Stimulated activated naive CD8-positive, alpha-beta T cell treated with anti-CD3 and anti-CD28 coated beads, Interleukin-15, amount 100 ng/mL, for 72 hours (primary cell): ENCODE measurements at regions not wholly inside any gene's neighbourhood (a gene's known extent, or its start where the extent isn't known, plus 50 kb on each side); places are given as distances from the start of the nearest gene placed in this dataset.

ENCODE experiments used
- ATAC-seq: fragments of 150-1000 bp; cut with Tn5 transposase; 2 replicates; pipeline ENCODE4 v1.10.0; 2021; ENCODE audit warnings: mild to moderate bottlenecking, moderate library complexity
- DNase-seq, 2 donors: peaks; one replicate each; pipeline ENCODE4 v3.0.0; 2021 to 2022
- H3K27ac Mint-ChIP-seq, 2 donors: one replicate each; pipeline ENCODE4 v1.8.0; 2022; ENCODE audit warnings: mild to moderate bottlenecking in 2 of 2, mixed read lengths in 2 of 2, moderate library complexity in 2 of 2
- H3K27me3 Mint-ChIP-seq: one replicate; pipeline ENCODE4 v1.8.0; 2022; ENCODE audit warnings: mixed read lengths
- H3K4me1 Mint-ChIP-seq: one replicate; pipeline ENCODE4 v1.8.0; 2022; ENCODE audit warnings: mild to moderate bottlenecking, mixed read lengths
- H3K4me3 Mint-ChIP-seq, 2 donors: one replicate each; pipeline ENCODE4 v1.8.0; 2022; ENCODE audit warnings: mild to moderate bottlenecking in 2 of 2, mixed read lengths in 2 of 2, moderate library complexity in 1 of 2
- H3K9me3 Mint-ChIP-seq, 2 donors: one replicate each; pipeline ENCODE4 v1.8.0; 2022; ENCODE audit warnings: mixed read lengths in 2 of 2

GRCh38 chr19:28934631-28935030 lies 278.3 kb downstream of the UQCRFS1 start:
- H3K4me3 Mint-ChIP-seq = no peak overlapping the region
- H3K4me1 Mint-ChIP-seq = no peaks in the 10 kb centered on the region
- peaks cover 7 to 15% of the 10 kb centered on the region in 2 donors for H3K9me3 Mint-ChIP-seq
- no peak overlapping the region for H3K27ac Mint-ChIP-seq
- DNase-seq = no peak
- no peak for ATAC-seq
- no peaks in the 10 kb centered on the region for H3K27me3 Mint-ChIP-seq

DNA sequence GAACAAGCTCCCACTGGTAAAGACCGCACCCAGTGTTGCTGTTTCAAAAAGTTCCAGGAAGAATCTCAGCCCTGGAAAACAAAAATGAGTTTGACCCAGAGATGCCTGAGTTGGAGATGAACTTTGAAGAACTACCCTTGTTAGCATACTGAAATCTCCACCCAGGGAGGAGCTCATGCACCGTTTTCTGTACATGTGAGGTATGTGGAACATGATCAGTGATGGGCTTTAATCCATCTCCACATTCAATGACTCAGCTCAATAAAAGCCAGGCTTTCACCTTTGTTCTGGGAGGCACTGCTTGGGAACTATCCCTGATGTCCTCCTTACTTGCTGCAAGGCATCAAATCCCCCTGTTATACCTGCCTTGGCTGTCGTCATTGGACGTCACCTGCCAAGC lies 279.9 kb downstream of the UQCRFS1 start:
- no peak for DNase-seq
- ATAC-seq = no peak
- H3K27me3 Mint-ChIP-seq = no peaks in the 10 kb centered on the region

GRCh38 chr19:28932446-28932845 lies 280.5 kb downstream of the UQCRFS1 start:
- no peak for ATAC-seq
- Mint-ChIP-seq H3K4me1 (no peaks in the 10 kb centered on the region), H3K4me3 (no peak overlapping the region), H3K27me3 (no peaks in the 10 kb centered on the region), H3K27ac (no peak overlapping the region), H3K9me3 (peaks cover 7% of the 10 kb centered on the region in 2 donors)
- DNase-seq = no peak

More for the DNA sequence above, 279.9 kb downstream of the UQCRFS1 start:
- Mint-ChIP-seq H3K9me3 (peaks cover 7% of the 10 kb centered on the region in 2 donors), H3K4me3 (no peak overlapping the region), H3K27ac (no peak overlapping the region), H3K4me1 (no peaks in the 10 kb centered on the region)

DNA sequence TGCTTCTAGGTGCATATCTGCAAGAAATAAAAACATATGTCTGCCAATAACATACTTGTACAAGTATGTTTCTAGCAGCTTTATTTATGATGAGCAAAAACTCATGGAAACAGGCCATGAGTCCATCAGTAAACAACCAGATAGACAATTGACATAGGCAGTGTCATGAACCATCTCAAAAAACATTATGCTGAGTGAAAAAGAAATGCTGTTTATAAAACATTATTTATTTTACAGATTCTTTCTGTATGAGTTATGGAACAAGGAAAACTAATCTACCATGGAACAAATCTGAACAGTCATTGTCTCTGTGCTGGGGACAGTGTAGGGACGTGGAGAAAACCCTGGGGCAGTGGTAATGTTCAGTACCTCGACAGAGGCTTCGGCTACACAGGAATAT lies 283.9 kb downstream of the UQCRFS1 start:
- Mint-ChIP-seq H3K9me3 (peaks cover 7% of the 10 kb centered on the region in 2 donors), H3K4me1 (no peaks in the 10 kb centered on the region), H3K27ac (no peak overlapping the region), H3K27me3 (no peaks in the 10 kb centered on the region), H3K4me3 (no peak overlapping the region)
- DNase-seq = no peak
- no peak for ATAC-seq

DNA sequence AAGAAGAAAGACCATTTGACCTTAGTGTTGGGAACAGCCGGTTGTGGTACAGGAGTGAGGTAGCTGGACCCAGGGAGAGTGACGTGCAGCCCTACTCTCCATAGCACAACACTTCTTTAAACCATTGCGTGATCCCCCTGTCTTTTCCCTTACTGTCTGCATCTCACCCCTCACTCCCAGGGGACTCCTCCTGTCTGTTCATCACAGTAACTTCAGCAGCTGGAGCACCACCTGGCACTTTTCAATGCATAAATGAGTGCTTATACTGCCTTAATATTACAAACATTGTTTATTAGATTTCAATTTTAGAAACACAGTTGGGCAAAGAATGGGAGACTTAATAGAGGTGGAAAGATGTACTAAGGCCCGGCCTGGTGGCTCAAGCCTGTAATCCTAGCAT lies 285.5 kb downstream of the UQCRFS1 start:
- Mint-ChIP-seq H3K4me3 (no peak overlapping the region), H3K27ac (no peak overlapping the region), H3K4me1 (no peaks in the 10 kb centered on the region), H3K9me3 (peaks cover 7% of the 10 kb centered on the region in 2 donors), H3K27me3 (peaks cover 5% of the 10 kb centered on the region)
- ATAC-seq = no peak
- no peak for DNase-seq

GRCh38 chr19:28920269-28921066 lies 292.5 kb downstream of the UQCRFS1 start:
- no peak for ATAC-seq
- no peaks in the 10 kb centered on the region for H3K4me1 Mint-ChIP-seq
- peaks cover 20% of the 10 kb centered on the region for H3K27me3 Mint-ChIP-seq
- H3K27ac Mint-ChIP-seq = no peak overlapping the region
- no peak for DNase-seq
- no peaks in the 10 kb centered on the region for H3K9me3 Mint-ChIP-seq
- no peak overlapping the region for H3K4me3 Mint-ChIP-seq

DNA sequence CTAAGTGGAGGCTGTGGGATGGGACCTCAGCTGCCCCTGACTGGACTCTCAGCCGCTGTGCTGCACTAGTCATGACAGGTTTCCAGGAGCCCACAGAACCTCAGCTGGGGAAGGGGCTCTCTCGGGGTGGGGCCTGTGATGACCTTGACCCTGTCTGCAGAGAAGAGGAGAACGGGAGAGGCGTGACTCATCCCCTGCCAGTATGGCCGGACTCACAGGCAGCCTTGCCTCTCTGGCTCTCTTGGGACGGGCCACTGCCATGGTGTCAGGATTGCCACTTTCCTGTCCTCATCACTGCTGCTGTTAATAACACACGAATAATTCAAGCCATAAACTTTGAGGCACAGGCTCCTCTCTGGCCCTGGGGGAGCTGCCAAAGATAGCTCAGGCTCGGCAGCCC lies 295.3 kb downstream of the UQCRFS1 start:
- ATAC-seq = no peak
- DNase-seq = no peak
- Mint-ChIP-seq H3K27me3 (peaks cover 16% of the 10 kb centered on the region), H3K27ac (no peak overlapping the region), H3K9me3 (no peaks in the 10 kb centered on the region), H3K4me1 (no peaks in the 10 kb centered on the region), H3K4me3 (no peak overlapping the region)

- H3K4me1 Mint-ChIP-seq = no peaks in the 10 kb centered on the region
- no peak for DNase-seq
- no peak overlapping the region for H3K27ac Mint-ChIP-seq
- no peak overlapping the region for H3K4me3 Mint-ChIP-seq
- ATAC-seq = no peak
- peaks cover 4 to 8% of the 10 kb centered on the region in 2 donors for H3K9me3 Mint-ChIP-seq
- peaks cover 14% of the 10 kb centered on the region for H3K27me3 Mint-ChIP-seq
Measured at GRCh38 chr19:28915737-28916460, 297.1 kb downstream of the UQCRFS1 start.

DNA sequence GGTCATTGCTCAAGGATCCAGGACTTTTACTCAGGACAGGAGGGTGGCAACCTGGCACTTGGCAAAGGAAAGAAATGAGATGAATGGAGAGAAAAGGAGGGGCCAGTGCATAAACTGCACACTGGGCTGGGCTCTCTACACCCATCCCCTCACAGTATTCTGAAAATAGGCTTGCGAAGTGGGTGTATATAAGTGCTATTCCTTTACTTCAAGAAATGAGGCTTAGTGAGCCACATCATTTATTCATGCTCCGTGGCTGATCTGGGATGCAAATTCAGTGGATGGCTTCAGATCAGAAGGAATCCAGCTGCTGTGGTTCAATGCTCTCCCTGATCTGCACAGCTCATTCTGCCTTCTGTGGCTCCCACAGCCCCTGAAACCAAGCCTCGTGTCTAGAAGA lies 297.7 kb downstream of the UQCRFS1 start:
- ATAC-seq (no peak), DNase-seq (no peak)
- H3K27me3 Mint-ChIP-seq = peaks cover 10% of the 10 kb centered on the region
- no peak overlapping the region for H3K4me3 Mint-ChIP-seq
- peaks cover 4 to 8% of the 10 kb centered on the region in 2 donors for H3K9me3 Mint-ChIP-seq
- no peaks in the 10 kb centered on the region for H3K4me1 Mint-ChIP-seq
- H3K27ac Mint-ChIP-seq = no peak overlapping the region

GRCh38 chr19:28914173-28914572 lies 298.8 kb downstream of the UQCRFS1 start:
- Mint-ChIP-seq H3K27me3 (peaks cover 13% of the 10 kb centered on the region), H3K4me3 (no peak overlapping the region), H3K27ac (no peak overlapping the region), H3K9me3 (peaks cover 4 to 8% of the 10 kb centered on the region in 2 donors), H3K4me1 (no peaks in the 10 kb centered on the region)
- DNase-seq (no peak), ATAC-seq (no peak)

DNA sequence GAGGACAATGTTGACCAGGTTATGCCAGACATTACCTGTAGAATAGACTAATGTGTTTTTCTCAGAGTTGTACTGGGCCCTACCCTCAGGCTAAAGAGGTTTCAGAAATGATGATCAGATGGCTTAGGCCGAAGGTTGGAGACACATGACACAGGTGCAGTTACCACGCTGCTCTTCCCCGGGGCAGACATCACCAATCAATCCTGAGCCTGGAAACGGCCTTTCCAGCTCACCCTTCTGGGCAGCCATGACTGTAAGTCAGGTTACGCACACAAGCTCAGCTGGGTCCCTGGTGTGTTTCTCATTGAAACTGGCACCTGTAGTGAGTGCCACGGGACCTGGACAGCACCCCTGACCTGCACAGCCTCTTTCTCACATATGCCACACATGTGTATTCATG lies 299.3 kb downstream of the UQCRFS1 start:
- DNase-seq = no peak
- Mint-ChIP-seq H3K9me3 (peaks cover 4 to 8% of the 10 kb centered on the region in 2 donors), H3K27ac (no peak overlapping the region), H3K27me3 (peaks cover 15% of the 10 kb centered on the region), H3K4me3 (no peak overlapping the region), H3K4me1 (no peaks in the 10 kb centered on the region)
- no peak for ATAC-seq

GRCh38 chr19:28908941-28909340 lies 304.0 kb downstream of the UQCRFS1 start:
- Mint-ChIP-seq H3K4me3 (no peak overlapping the region), H3K9me3 (peaks cover 4 to 8% of the 10 kb centered on the region in 2 donors), H3K27me3 (peaks cover 15% of the 10 kb centered on the region), H3K27ac (no peak overlapping the region), H3K4me1 (no peaks in the 10 kb centered on the region)
- DNase-seq (no peak), ATAC-seq (no peak)

DNA sequence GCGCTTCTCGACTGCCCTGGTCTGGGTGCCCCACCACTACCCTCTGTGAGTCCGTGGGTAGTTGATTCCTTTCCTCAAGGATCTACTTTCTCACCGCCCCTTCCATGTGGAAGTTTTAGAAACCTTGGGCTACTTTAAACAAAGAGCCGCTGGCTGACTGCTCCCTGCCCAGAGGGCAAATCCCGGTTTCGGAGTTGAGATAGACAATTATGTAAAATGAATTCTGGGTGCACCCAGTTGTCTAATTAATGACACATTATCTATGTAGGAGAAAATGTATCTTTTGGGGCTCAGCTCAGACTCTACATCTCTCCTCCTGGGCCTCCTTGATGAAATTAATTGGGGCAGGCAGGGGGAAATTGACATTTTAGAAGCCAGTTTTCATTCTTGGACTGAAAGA lies 305.4 kb downstream of the UQCRFS1 start:
- no peaks in the 10 kb centered on the region for H3K4me1 Mint-ChIP-seq
- peaks cover 15% of the 10 kb centered on the region for H3K27me3 Mint-ChIP-seq
- no peak overlapping the region for H3K4me3 Mint-ChIP-seq
- peaks cover 4 to 8% of the 10 kb centered on the region in 2 donors for H3K9me3 Mint-ChIP-seq
- ATAC-seq (no peak), DNase-seq (no peak)
- H3K27ac Mint-ChIP-seq = no peak overlapping the region

DNA sequence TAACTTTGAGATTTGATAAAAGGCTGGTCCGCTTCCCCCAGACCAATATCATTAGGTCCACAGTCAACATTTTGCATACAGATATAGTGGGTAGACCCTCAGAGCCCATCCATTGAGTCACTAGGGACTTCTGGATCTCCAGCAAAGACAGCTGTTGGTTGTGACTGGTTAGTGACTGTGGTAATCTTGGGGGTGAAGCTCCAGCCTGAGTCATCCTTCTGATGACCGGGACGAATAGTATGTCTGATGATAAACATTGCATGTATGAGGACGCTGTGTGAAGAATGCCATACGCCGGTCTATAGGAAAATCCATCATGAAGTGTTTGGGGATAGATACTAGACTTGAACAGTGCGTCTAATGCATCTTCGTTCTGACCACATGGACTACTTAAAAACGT lies 307.0 kb downstream of the UQCRFS1 start:
- no peaks in the 10 kb centered on the region for H3K4me1 Mint-ChIP-seq
- no peak overlapping the region for H3K4me3 Mint-ChIP-seq
- ATAC-seq (no peak), DNase-seq (no peak)
- H3K27me3 Mint-ChIP-seq = peaks cover 5% of the 10 kb centered on the region
- no peaks in the 10 kb centered on the region for H3K9me3 Mint-ChIP-seq
- H3K27ac Mint-ChIP-seq = no peak overlapping the region

GRCh38 chr19:28899703-28900102 lies 313.2 kb downstream of the UQCRFS1 start:
- no peaks in the 10 kb centered on the region for H3K4me1 Mint-ChIP-seq
- DNase-seq (no peak), ATAC-seq (no peak)
- H3K4me3 Mint-ChIP-seq = no peak overlapping the region
- H3K27ac Mint-ChIP-seq = no peak overlapping the region
- peaks cover 9% of the 10 kb centered on the region for H3K27me3 Mint-ChIP-seq
- no peaks in the 10 kb centered on the region for H3K9me3 Mint-ChIP-seq

DNA sequence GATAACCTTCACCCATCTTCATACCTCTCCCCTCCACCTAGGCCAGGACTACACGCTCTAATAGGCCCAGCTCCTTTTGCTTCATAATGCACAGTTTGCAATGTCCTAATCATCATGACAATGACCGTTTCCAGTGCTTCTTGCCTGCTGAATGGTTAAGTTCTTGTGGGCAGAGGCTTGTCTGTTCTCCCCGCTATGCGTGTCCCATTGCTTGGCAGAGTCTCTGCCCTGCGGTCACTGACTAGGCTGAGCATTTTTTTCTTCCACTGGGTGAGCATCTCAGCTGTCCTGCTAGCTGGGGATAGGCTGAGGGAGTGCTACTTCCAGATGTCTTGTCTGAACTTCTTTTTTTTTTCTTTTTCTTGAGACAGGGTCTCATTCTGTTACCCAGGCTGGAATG lies 314.7 kb downstream of the UQCRFS1 start:
- H3K27ac Mint-ChIP-seq = no peak overlapping the region
- no peak for ATAC-seq

More for the DNA sequence above, 314.7 kb downstream of the UQCRFS1 start:
- peaks cover 9% of the 10 kb centered on the region for H3K27me3 Mint-ChIP-seq
- H3K4me1 Mint-ChIP-seq = no peaks in the 10 kb centered on the region
- no peaks in the 10 kb centered on the region for H3K9me3 Mint-ChIP-seq
- no peak for DNase-seq
- H3K4me3 Mint-ChIP-seq = no peak overlapping the region
